GM19238 (cell line): ENCODE measurements at regions not wholly inside any gene's neighbourhood (a gene's known extent, or its start where the extent isn't known, plus 50 kb on each side); places are given as distances from the start of the nearest gene placed in this dataset.
"Not testable (repeated sequence)": the region's sequence is repeated elsewhere in the genome, so short reads cannot be mapped to it uniquely, and the experiment has no call there.

Experiments used
- DNase-seq: peaks from one replicate; pipeline ENCODE4 v3.0.0; 2011; ENCODE audit warnings: low spot score; ENCODE audit not compliant: insufficient read length

DNA sequence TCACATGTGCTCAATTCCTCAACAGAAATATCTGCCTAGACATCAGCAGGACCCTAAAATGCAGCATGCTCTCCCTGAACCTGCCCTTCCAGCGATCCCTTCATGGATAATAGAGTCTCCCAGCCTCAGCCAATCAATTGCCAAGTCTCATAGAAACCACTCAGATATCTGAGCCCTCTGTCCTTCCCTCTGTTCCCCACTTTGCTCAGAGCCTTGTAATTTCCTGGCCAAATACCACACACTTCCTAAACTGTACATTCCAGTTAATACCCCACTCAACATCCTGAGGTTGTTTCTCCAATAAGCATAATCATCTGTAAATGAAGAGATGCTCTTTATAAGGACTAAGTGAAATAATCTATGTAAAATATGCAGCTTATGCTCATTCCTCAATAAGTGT lies 59.3 kb upstream of the PTGFRN start:
- DNase-seq: no peak

DNA sequence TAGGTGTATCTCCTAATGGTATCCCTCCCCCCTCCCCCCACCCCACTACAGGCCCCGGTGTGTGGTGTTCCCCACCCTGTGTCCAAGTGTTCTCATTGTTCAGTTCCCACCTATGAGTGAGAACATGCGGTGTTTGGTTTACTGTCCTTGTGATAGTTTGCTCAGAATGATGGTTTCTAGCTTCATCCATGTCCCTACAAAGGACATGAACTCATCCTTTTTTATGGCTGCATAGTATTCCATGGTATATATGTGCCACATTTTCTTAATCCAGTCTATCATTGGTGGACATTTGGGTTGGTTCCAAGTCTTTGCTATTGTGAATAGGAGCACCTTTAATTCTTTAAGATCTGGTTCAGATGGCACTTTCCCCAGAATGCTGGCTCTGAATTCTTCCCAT lies 58.5 kb upstream of the PTGFRN start:
- DNase-seq: not testable (repeated sequence)

GRCh38 chr1:116851846-116852245 lies 57.9 kb upstream of the PTGFRN start:
- DNase-seq: no peak

DNA sequence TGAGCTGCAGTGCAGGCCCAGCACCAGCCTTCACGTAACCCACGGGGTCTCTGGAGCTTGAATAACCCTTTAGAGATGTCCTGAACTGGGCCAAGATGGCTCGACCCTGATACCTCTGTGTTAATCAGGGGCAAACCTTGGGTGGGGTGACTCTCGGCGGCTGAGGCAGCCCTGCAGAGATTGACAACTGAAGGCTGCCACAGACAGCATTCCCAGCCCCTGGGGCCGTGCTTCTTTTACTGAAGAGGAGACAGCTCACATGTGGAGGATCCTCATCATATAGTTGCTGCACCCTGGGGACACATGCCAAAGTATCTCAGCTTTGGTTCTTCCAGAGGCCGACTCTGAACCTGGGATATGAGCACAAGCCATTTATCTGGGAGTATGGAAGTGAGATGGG lies 57.3 kb upstream of the PTGFRN start:
- no peak for DNase-seq

GRCh38 chr1:116852910-116853309 lies 56.8 kb upstream of the PTGFRN start:
- DNase-seq: no peak

DNA sequence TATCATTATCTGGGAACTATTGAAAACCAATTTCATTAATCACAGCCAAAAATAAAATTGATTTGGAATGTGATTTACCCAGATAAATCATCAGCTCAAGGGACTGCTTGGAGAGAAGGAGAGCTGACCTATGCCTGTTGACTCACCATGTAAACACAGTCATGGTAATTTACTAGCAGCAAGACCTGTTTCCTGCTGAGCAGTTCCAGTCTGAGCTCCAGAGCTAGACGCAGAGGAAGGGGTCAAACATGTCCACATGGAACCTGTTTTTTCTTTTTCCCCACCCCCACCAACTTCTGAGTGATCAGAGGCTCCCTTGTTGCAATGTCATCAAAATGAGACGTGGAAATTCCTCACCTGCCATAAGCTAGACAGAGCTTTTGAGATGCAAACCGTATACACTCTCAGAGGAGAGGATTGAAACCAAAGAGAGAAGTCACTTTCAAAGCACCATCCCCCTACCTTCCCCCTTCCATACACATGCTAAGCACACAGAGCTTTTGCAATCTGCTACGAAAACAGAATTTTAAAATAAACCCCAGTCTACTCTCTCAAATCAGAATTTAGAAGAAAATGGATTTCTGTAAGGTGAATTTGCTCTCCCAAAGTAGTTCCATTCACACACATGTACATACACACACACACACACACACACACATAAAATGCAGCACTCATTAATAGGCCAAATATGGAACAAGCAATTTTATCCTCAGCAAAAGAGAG lies 55.9 kb upstream of the PTGFRN start:
- no peak for DNase-seq

GRCh38 chr1:116854403-116854690 lies 55.4 kb upstream of the PTGFRN start:
- no peak for DNase-seq

DNA sequence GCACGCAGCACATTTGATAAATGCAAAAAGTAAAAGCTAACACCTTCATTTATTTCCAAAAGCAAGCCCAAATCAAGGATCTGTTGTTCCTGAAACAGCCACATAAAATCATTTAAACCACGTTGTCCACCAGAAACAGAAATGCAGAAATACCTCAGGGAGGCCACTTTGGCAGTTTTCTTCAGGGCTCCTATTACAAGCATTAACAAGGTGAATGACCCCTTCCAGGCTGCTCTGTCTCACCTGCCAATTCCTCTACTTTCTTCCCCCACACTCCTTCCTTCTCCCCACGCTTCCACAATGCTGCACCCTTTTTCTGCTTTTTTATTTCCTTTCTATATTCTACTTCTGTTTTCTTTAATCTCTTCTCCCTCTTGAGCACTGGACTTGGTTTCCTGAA lies 55.0 kb upstream of the PTGFRN start:
- DNase-seq: no peak

GRCh38 chr1:116855191-116855619 lies 54.5 kb upstream of the PTGFRN start:
- DNase-seq: no peak

GRCh38 chr1:116855773-116856201 lies 53.9 kb upstream of the PTGFRN start:
- DNase-seq: no peak

DNA sequence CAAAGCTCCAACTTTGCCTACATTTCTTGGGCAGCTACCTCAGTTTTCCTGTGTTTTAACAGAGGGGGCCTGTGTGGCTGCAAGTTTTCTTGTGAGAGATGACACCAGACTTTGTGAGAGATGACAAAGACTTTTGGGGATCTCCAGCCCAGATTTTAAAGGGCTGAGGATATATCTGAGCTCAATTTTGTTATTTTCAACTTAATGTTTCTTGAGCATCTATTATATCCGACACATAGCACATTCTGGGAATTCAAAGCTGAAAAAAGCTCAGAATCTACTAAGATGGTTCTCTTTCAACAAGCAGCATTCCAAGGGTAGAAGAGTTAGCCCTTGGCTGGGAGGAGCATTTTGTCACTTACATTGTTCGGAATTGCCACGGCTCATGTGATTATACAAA lies 53.4 kb upstream of the PTGFRN start:
- DNase-seq: no peak

- no peak for DNase-seq
Measured at GRCh38 chr1:116857092-116857491, 52.6 kb upstream of the PTGFRN start.
